Transverse colon (tissue), 4 donors: ENCODE measurements at regions not wholly inside any gene's neighbourhood (a gene's known extent, or its start where the extent isn't known, plus 50 kb on each side); places are given as distances from the start of the nearest gene placed in this dataset.

Source experiments
- DNase-seq: peaks from one replicate; pipeline ENCODE4 v3.0.0-alpha.2; 2019
- H3K27ac ChIP-seq, 4 donors: fragments of 200-600 bp; sonication (generic); 2 replicates each; pipeline ENCODE4 v1.5.1; 2016 to 2018; ENCODE audit warnings: inconsistent platforms in 4 of 4
- H3K27me3 ChIP-seq: fragments of 200-600 bp; sonication (generic); 2 replicates; pipeline ENCODE4 v1.5.1; 2017; ENCODE audit warnings: inconsistent platforms
- H3K36me3 ChIP-seq, 4 donors: fragments of 200-600 bp; sonication (generic); 2 replicates each; pipeline ENCODE4 v1.5.1; 2017 to 2019; ENCODE audit warnings: inconsistent platforms in 4 of 4
- H3K4me1 ChIP-seq, 4 donors: fragments of 200-600 bp; sonication (generic); 2 replicates each; pipeline ENCODE4 v1.5.1; 2017 to 2020; ENCODE audit warnings: inconsistent platforms in 4 of 4
- H3K4me3 ChIP-seq, 4 donors: fragments of 200-600 bp; sonication (generic); 1 replicate in 1 of 4; 2 replicates in 3 of 4; pipeline versions ENCODE4 v1.5.1 to v1.6.1; 2017 to 2019; ENCODE audit warnings: inconsistent platforms in 4 of 4
- H3K9me3 ChIP-seq, 2 donors: fragments of 200-600 bp; sonication (generic); 2 replicates each; pipeline ENCODE4 v1.5.1; 2017 to 2019; ENCODE audit warnings: inconsistent platforms in 2 of 2
- EP300 ChIP-seq: sonication (generic); formaldehyde crosslinking; IDR thresholded peaks from one replicate; pipeline ENCODE4 v1.6.1; 2017; ENCODE audit warnings: antibody characterized with exemption, low read depth
- POLR2A ChIP-seq: fragments of 450-650 bp; IDR thresholded peaks from one replicate; pipeline ENCODE4 v1.6.1; 2016; ENCODE audit warnings: antibody characterized with exemption, mild to moderate bottlenecking, moderate library complexity
- POLR2AphosphoS5 ChIP-seq, 3 donors: sonication (generic); formaldehyde crosslinking; IDR thresholded peaks; one replicate each; pipeline ENCODE4 v1.6.1; 2016; ENCODE audit warnings: antibody characterized with exemption in 3 of 3
- WGBS, 2 donors: methylation state at CpG; one replicate each; pipeline ENCODE4 v1.1.5; 2018; ENCODE audit warnings: low coverage in 1 of 2; 5-methylcytosine and 5-hydroxymethylcytosine counted together
- in situ Hi-C, 4 donors: fragments of 200-750 bp; cut with MboI; loops; one replicate each; pipeline versions ENCODE4 v1.15.0 to v1.15.1; 2017; ENCODE audit warnings: low sequenced_read_pairs in 3 of 4, low pct_ligation_motif_present in 1 of 4, low pct_unique_long_range_greater_than_20kb in 1 of 4
- intact Hi-C: fragments of 100-400 bp; cut with DNase I; formaldehyde crosslinking; loops from one replicate; pipeline ENCODE4 v1.15.1; 2023; ENCODE audit warnings: low total_unique reads
- TF ChIP-seq, protein P1 (sequence below), 5 experiments: fragments of 200-600 bp in 3 of 5; fragments of 450-650 bp in 2 of 5; sonication (generic) in 3 of 5; IDR thresholded peaks; 1 replicate in 2 of 5; 2 replicates in 3 of 5; pipeline ENCODE4 v1.5.1; 2016 to 2017; ENCODE audit warnings: antibody characterized with exemption in 5 of 5, inconsistent platforms in 3 of 5, mild to moderate bottlenecking in 2 of 5, moderate library complexity in 1 of 5

DNA sequence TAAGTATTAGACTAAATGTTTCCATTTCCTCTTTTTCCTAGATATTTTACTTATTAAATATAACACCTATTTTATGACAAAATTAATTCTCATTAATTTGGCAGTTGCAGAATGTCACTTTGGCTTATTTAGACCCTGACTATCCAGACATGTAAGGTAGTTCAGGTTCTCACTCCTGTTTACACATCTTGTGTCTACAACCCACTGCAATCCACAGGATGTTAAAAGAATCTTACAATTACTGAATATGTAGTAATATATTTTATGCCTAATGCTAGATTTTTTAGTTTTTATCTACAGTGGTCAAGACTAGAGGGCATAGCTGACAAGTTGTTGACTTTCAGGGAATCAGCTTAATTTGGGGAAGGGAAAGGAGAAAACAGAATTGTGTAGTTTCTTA, 346.7 kb downstream of the USP25 start:
- H3K4me1 ChIP-seq: no peaks in the 10 kb centered on the region
- intact Hi-C loops: no loop called here
- no peaks in the 10 kb centered on the region for H3K36me3 ChIP-seq
- DNase-seq: no peak
- H3K4me3 ChIP-seq: no peak overlapping the region
- no peak overlapping the region for H3K27ac ChIP-seq
- TF ChIP-seq, protein P1, sequence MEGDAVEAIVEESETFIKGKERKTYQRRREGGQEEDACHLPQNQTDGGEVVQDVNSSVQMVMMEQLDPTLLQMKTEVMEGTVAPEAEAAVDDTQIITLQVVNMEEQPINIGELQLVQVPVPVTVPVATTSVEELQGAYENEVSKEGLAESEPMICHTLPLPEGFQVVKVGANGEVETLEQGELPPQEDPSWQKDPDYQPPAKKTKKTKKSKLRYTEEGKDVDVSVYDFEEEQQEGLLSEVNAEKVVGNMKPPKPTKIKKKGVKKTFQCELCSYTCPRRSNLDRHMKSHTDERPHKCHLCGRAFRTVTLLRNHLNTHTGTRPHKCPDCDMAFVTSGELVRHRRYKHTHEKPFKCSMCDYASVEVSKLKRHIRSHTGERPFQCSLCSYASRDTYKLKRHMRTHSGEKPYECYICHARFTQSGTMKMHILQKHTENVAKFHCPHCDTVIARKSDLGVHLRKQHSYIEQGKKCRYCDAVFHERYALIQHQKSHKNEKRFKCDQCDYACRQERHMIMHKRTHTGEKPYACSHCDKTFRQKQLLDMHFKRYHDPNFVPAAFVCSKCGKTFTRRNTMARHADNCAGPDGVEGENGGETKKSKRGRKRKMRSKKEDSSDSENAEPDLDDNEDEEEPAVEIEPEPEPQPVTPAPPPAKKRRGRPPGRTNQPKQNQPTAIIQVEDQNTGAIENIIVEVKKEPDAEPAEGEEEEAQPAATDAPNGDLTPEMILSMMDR (IDR thresholded peaks at IDR 0.05): no peak
- no peak for TF ChIP-seq EP300
- no peak for TF ChIP-seq POLR2AphosphoS5 (IDR thresholded peaks at IDR 0.05)
- TF ChIP-seq POLR2A: no peak
- no peaks in the 10 kb centered on the region for H3K9me3 ChIP-seq
- H3K27me3 ChIP-seq: no peaks in the 10 kb centered on the region
- in situ Hi-C loops: loop anchor here in 2 of 4 donors (25.0 kb wide), 1 partner anchor 261 kb away; no protein-coding TSS in a partner anchor

DNA sequence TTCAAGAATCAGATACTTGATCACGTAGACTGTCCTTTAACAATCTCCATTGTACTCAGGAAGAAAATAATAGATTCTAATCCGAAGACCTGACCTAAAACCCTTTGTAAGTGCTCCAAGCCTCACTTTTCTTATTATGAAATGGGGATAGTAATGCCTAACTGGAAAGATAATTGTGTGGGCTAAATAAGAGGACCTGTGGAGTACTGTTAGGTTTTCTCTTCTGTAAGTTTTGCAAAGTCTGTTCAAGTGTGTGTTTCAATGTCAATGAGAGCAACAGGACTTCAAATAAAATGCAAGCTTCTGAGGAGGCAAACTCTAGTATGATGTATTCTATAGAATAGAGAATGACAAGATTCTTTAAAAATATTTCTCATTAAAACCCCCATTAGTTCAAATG, 348.6 kb downstream of the USP25 start:
- in situ Hi-C loops: loop anchor here in 2 of 4 donors (25.0 kb wide), 1 partner anchor 259 kb away; no protein-coding TSS in a partner anchor
- no peak for DNase-seq

DNA sequence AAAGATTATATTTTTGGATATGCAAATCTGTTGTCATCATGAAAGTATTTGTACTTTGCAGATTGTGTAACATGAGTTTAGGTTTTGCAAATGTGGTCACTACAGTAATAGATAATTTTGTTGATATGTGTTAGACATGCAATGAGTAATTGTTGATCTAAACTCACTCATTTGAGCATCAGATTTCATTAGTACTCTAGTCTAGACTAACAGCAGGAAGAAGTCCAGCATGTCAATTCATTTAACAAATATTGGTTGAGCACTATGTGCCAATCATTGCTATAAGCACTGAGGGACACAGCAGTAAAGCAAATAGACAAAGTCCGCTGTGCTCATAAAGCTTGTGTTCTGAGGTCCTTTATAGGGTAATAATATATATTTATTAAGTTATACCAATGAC, 350.0 kb downstream of the USP25 start:
- Histone ChIP-seq H3K27ac (no peak overlapping the region), H3K4me1 (no peaks in the 10 kb centered on the region), H3K9me3 (no peaks in the 10 kb centered on the region), H3K4me3 (no peak overlapping the region), H3K27me3 (no peaks in the 10 kb centered on the region), H3K36me3 (no peaks in the 10 kb centered on the region)
- in situ Hi-C loops: loop anchor here in 2 of 4 donors (25.0 kb wide), 1 partner anchor 257 kb away; no protein-coding TSS in a partner anchor
- DNase-seq: no peak
- intact Hi-C loops: no loop called here
- WGBS, 2 donors: 33 to 73% methylated on average over 1 of the region's 1 CpG
- TF ChIP-seq, protein P1 (IDR thresholded peaks at IDR 0.05): no peak
- no peak for TF ChIP-seq POLR2A
- TF ChIP-seq POLR2AphosphoS5 (IDR thresholded peaks at IDR 0.05): no peak
- TF ChIP-seq EP300: no peak

More for the DNA sequence above, 348.6 kb downstream of the USP25 start:
- no peak for TF ChIP-seq POLR2A
- no peak for TF ChIP-seq EP300
- TF ChIP-seq POLR2AphosphoS5 (IDR thresholded peaks at IDR 0.05): no peak
- intact Hi-C loops: no loop called here
- Histone ChIP-seq H3K9me3 (no peaks in the 10 kb centered on the region), H3K27me3 (no peaks in the 10 kb centered on the region), H3K36me3 (no peaks in the 10 kb centered on the region), H3K4me3 (no peak overlapping the region), H3K4me1 (no peaks in the 10 kb centered on the region), H3K27ac (no peak overlapping the region)
- 79 to 94% methylated on average over 2 of the region's 2 CpGs for WGBS, 2 donors

DNA sequence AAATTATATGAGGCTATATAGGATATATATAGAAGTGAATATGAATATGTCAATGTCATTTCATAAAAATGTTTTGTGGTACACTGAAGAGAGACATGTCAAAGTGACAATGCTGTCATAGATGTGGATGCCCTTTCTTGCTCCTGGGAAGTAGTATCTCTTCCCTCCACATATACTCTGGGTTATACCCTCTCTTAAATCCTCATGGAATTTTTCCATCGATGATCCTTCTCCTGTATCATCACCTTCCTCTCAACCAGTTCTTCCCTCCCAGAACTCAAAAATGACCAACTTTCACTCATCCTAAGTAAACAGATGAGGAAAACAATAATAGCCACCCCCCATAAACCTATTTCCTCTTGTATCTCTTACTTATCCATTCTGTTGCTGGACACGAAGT, 351.5 kb downstream of the USP25 start:
- intact Hi-C loops: no loop called here
- H3K9me3 ChIP-seq: no peaks in the 10 kb centered on the region
- WGBS, 2 donors: 77 to 100% methylated on average over 1 to 2 of the region's 2 CpGs
- H3K4me3 ChIP-seq: no peak overlapping the region
- no peak overlapping the region for H3K27ac ChIP-seq
- no peaks in the 10 kb centered on the region for H3K4me1 ChIP-seq
- in situ Hi-C loops: loop anchor here in 2 of 4 donors (25.0 kb wide), 1 partner anchor 256 kb away; no protein-coding TSS in a partner anchor
- no peaks in the 10 kb centered on the region for H3K27me3 ChIP-seq
- TF ChIP-seq POLR2A (no peak), EP300 (no peak), POLR2AphosphoS5 (IDR thresholded peaks at IDR 0.05) (no peak)
- TF ChIP-seq, protein P1 (IDR thresholded peaks at IDR 0.05): no peak
- no peaks in the 10 kb centered on the region for H3K36me3 ChIP-seq
- no peak for DNase-seq
